GM12864 (cell line): ENCODE measurements at regions not wholly inside any gene's neighbourhood (a gene's known extent, or its start where the extent isn't known, plus 50 kb on each side); places are given as distances from the start of the nearest gene placed in this dataset.
A peak's percentile ranks its signal among the peaks of the same experiment; 100 is the strongest.

Source experiments
- DNase-seq: peaks from one replicate; pipeline ENCODE4 v3.0.0-alpha.2; 2011; ENCODE audit warnings: low read depth
- H3K4me3 ChIP-seq: 2 replicates; pipeline ENCODE4 v1.5.1; 2011; ENCODE audit warnings: mild to moderate bottlenecking, low read depth, low read length, control low read depth
- TF ChIP-seq, protein P1 (sequence below): IDR thresholded peaks from 2 replicates; pipeline ENCODE4 v1.5.1; 2011; ENCODE audit warnings: low read depth, mild to moderate bottlenecking, moderate library complexity, low read length, control low read depth, inconsistent platforms; ENCODE audit errors: missing control alignments

DNA sequence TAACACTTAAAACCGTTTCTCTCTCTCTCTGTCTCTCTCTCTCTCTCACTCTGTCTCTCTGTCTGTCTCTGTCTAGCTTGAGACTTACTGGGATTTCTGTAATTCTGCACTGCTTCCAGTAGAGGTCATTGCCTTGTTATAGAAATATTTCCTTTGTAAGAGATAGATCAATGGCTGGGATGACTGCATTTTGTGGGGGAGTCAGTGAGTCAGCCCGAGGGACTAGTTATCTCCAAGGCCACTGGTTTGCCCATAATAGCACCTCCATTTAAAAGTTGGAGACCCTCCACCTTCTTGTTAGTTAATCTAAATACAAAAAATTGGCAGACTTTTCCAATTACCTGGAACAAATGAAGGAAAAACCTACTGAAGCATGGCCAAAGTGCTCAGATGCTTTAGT is 547.2 kb downstream of the LRRC70 start:
- no peak for DNase-seq
- no peak overlapping the region for H3K4me3 ChIP-seq
- TF ChIP-seq, protein P1, sequence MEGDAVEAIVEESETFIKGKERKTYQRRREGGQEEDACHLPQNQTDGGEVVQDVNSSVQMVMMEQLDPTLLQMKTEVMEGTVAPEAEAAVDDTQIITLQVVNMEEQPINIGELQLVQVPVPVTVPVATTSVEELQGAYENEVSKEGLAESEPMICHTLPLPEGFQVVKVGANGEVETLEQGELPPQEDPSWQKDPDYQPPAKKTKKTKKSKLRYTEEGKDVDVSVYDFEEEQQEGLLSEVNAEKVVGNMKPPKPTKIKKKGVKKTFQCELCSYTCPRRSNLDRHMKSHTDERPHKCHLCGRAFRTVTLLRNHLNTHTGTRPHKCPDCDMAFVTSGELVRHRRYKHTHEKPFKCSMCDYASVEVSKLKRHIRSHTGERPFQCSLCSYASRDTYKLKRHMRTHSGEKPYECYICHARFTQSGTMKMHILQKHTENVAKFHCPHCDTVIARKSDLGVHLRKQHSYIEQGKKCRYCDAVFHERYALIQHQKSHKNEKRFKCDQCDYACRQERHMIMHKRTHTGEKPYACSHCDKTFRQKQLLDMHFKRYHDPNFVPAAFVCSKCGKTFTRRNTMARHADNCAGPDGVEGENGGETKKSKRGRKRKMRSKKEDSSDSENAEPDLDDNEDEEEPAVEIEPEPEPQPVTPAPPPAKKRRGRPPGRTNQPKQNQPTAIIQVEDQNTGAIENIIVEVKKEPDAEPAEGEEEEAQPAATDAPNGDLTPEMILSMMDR: peak; percentile 45

DNA sequence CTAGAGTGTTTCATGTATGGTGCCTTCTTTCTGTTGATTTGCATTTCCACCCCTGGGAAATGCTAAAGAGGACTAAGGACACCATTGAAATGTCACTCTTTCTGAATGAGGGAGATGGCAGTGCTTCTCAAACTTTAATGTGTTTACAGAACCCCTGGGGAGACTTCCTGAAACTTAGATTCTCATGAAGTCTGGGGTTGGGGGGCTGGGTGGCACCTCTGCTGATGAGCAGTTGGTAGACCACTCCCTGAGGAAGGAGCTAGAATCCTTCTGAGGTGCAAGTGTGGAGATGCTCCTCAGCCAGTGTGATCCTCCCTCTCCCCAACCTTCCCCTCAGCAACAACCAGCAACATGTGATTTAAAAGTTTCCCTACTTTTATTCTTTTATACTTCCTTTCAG is 546.8 kb downstream of the LRRC70 start:
- no peak for DNase-seq
- TF ChIP-seq, protein P1: no peak
- no peak overlapping the region for H3K4me3 ChIP-seq

DNA sequence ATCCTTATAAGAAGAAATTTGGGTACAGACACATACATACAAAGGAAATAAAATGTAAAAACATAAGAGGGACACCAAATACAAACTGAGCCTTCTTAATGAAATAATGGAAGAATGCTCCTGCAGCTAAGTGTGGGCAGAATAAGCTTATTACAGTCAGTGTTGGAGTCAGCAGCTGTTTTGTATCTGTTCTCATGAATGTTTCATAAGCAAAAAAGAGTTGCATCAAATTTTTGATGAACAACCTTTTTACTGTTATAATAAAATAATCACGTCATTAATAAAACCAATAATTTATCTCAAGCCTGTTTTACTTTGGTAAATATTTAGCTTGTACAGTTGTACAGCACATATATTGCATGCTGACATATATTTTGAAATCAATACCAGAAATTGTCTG is 545.6 kb downstream of the LRRC70 start:
- no peak for DNase-seq
- TF ChIP-seq, protein P1: no peak
- H3K4me3 ChIP-seq: no peak overlapping the region

DNA sequence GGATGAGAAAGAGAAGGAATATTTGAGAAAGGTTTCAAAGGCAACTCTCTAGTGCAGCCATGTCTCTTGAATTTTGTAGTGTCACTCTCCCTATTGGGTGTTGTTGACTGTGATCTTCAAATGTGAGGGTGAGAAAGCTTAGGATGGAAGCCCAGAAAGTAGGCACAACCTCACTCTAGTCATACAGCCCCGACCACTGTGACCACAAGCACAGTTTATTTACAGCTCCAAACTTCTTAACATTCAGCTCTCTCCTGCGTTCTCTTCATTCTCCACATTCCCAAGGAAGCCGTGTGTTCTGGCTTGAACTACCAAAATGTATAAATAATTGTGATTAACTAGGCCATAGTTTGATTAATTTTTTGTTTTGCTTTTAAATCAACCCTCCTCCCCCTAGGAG is 542.9 kb downstream of the LRRC70 start:
- TF ChIP-seq, protein P1: no peak
- no peak for DNase-seq
- H3K4me3 ChIP-seq: no peak overlapping the region

DNA sequence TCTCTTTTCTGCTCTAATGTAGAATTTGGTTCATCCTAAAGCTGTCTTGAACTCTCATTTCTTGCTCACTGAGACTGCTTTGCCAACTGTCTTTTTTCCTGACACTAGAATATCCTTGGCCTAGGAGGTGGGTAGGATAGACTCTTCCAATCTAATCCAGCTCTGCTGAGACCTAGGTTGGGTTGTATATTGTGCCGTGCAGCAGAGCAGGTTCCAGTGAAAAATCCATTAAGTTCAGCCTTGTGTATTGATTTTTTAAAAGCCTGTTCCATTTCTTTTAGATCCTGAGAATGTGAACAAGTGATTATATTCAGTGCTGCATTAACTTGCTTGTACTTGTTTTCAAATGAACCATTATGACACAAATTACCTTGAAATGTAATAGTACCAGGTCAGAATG is 539.6 kb downstream of the LRRC70 start:
- H3K4me3 ChIP-seq: no peak overlapping the region

DNA sequence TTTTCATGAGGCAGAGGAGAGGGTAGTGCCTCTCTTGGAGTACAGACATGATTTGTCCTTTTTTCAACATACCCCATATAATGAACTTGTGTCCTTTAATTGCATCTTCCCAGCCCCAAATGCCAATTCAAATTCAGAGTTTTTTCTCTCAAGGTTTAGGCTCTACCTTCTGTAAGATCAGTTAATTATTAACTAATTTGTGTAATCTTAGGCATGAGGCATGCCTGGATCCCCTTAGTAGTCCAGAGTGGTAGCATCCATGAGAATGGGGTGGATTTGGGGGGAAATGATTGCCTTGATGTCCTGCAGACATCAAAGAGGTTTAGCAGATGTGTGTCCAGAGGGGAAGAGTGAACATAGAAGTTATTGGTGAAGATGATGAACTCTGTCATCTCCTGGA is 533.3 kb downstream of the LRRC70 start:
- no peak overlapping the region for H3K4me3 ChIP-seq
- TF ChIP-seq, protein P1: no peak
- no peak for DNase-seq

More for the DNA sequence above, 539.6 kb downstream of the LRRC70 start:
- no peak for DNase-seq
- TF ChIP-seq, protein P1: no peak

DNA sequence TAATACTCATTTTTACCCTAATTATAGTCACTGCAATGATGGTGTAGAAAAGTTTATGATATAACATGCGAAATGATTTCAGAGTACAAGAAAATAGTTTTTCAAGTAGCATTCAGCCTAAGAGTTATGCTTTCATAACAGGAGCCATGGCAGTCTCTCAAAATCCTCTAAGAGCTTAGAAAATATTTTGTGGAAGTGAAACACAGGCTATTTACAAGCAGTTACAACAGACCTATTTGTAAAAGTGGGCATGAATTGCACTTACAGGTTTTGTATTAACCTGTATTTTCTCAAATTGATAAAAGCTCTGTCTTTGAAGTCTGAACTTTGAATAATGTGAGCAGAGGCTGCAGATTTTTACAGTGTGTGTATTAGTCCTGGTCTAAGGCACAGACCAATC is 523.3 kb downstream of the LRRC70 start:
- TF ChIP-seq, protein P1: no peak
- no peak for DNase-seq
- no peak overlapping the region for H3K4me3 ChIP-seq
